DMS 273 (cell line): ENCODE measurements at regions not wholly inside any gene's neighbourhood (a gene's known extent, or its start where the extent isn't known, plus 50 kb on each side); places are given as distances from the start of the nearest gene placed in this dataset.

ENCODE experiments used
- DNase-seq: peaks from one replicate; lab custom pipeline; 2025; ENCODE audit not compliant: unreplicated experiment; lab: John Stamatoyannopoulos, UW

DNA sequence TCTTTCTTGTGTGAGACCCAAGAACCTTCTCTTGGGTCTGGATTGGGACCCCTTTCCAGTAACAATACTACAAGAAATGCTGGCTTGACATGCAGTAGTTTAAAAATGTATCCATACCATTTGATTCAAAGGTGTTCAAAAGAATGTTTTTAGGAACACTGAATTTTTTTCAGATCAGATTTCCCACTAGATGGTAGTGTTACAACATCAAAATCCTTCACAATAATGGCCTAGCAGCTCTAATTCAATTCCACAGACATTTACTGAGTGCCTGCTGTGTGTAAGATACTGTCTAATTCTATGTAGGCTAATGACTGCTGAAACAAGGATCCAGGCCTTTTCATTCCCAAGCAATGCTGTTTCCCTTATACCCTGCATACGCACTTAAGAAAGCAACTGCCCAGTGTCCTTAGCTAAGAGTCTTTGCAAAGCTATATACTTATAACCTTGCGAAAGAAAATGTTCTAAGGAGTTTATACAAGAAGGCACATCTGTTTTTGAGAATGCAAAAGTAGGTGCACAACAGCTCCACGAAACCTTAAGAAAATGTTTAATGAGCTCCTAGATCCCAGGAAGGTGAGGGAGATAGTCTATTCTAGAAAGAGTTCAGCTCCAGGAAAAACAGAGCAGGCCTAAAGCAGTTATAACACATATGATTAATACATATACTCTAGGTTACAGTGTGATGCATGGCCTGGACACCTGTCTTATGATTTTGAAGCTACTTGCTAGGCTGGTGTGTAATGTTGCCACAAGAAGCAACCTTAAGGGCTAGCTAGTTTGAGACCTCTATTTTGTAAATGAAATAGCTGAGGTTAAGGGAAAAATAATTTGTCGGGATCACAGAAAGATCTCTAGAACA, 50.9 kb upstream of the PKP2 start:
- peak; percentile 34 for DNase-seq

DNA sequence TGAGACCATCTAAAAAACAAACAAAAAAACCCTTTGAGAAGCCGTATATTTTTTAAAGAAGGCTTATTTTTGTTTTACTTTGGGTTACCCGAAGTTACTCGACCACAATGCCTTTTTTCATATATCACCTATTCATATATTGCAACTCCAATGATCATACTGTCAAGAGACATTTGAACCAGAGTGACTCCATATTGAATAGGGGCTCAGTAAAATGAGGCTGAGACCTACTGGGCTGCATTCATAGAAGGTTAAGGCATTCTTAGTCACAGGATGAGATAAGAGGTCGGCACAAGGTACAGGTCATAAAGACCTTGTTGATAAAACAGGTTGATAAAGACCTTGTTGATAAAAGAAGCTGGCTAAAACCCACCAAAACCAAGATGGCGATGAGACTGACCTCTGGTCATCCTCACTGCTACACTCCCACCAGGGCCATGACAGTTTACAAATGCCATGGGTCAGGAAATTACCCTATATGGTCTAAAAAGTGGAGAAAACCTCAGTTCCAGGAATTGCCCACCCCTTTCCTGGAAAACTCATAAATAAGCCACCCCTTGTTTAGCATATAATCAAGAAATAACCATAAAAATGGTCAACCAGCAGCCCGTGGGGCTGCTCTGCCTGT, 50.0 kb upstream of the PKP2 start:
- DNase-seq = no peak
